ENCODE measurements at regions not wholly inside any gene's neighbourhood (a gene's known extent, or its start where the extent isn't known, plus 50 kb on each side); places are given as distances from the start of the nearest gene placed in this dataset.

DNA sequence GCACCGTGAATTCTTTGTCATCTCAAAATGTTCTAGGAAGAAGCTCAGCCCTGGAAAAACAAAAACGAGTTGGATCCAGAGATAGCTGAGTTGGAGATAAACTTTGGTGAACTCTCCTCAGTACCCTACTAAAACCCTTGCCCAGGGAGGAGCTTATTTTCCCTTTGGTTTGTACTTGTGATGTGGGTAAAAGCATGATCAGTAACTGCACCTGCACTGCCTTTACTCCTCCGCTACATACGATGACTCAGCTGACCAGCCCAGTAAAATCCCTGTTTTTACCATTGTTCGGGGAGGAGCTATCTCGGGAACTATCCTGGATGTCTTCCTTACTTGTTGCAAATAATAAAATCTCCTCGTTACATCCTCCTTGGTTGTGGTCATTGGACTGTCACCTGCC, 359.3 kb downstream of the SH2D4B start:
- 78 to 86% methylated on average over 7 of the region's 7 CpGs for WGBS, 2 donors
- no peaks in the 10 kb centered on the region for H3K36me3 ChIP-seq
- H3K4me1 ChIP-seq, result no peaks in the 10 kb centered on the region
- no peaks in the 10 kb centered on the region for H3K27me3 ChIP-seq
- H3K27ac ChIP-seq, result no peak overlapping the region
- TF ChIP-seq EP300 (IDR thresholded peaks at IDR 0.05) (no peak), POLR2A (IDR thresholded peaks at IDR 0.05) (no peak)
- TF ChIP-seq, protein P1, sequence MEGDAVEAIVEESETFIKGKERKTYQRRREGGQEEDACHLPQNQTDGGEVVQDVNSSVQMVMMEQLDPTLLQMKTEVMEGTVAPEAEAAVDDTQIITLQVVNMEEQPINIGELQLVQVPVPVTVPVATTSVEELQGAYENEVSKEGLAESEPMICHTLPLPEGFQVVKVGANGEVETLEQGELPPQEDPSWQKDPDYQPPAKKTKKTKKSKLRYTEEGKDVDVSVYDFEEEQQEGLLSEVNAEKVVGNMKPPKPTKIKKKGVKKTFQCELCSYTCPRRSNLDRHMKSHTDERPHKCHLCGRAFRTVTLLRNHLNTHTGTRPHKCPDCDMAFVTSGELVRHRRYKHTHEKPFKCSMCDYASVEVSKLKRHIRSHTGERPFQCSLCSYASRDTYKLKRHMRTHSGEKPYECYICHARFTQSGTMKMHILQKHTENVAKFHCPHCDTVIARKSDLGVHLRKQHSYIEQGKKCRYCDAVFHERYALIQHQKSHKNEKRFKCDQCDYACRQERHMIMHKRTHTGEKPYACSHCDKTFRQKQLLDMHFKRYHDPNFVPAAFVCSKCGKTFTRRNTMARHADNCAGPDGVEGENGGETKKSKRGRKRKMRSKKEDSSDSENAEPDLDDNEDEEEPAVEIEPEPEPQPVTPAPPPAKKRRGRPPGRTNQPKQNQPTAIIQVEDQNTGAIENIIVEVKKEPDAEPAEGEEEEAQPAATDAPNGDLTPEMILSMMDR (IDR thresholded peaks at IDR 0.05), result no peak
- DNase-seq (ENCODE audit: low spot score in 2 of 2), result no peak
- H3K4me3 ChIP-seq, result no peak overlapping the region
- no peaks in the 10 kb centered on the region for H3K9me3 ChIP-seq

DNA sequence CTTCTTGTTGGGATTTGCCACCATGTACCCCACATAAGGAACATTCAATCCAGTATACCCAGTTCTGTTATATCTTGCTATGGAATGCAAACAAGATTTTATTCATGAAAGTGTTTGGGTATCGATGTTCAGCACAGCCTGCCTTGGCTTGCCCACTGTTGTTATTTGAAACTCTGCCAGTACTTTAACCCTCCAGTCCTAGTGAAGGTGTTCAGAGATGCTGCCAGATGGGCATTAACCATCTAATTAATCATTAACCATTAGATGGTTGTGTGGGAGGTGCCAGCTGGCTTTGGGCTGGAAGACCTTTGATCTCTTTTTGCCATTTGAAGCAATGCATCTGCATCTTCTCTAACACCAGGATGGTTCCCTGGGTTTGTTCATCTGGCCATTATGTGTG, 363.0 kb downstream of the SH2D4B start:
- WGBS, 2 donors, result 85 to 94% methylated on average over 1 of the region's 1 CpG
- Histone ChIP-seq H3K27me3 (no peaks in the 10 kb centered on the region), H3K4me1 (no peaks in the 10 kb centered on the region), H3K4me3 (no peak overlapping the region), H3K9me3 (no peaks in the 10 kb centered on the region), H3K36me3 (no peaks in the 10 kb centered on the region), H3K27ac (no peak overlapping the region)
- TF ChIP-seq EP300 (IDR thresholded peaks at IDR 0.05) (no peak), POLR2A (IDR thresholded peaks at IDR 0.05) (no peak)
- TF ChIP-seq, protein P1 (IDR thresholded peaks at IDR 0.05), result no peak
- DNase-seq (ENCODE audit: low spot score in 2 of 2), result no peak

DNA sequence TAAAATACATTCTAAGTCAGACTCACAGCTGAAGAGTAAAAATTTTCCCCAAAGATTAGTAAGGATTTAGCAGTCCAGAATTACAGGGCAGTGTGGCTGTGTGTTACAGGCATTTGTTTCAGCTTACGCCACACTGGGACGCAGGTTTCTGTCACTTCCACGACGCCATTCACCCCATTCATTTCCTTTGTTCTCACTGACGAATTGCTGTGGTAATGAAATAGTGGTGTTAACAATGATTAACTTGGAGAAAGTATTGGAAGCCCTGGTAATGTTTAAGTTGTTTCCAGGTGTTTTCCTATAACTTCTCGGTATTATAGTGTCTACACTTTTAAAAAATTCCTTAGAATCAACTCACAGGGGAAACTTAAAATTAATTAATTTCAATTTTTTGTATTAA, 370.9 kb downstream of the SH2D4B start:
- Histone ChIP-seq H3K4me3 (no peak overlapping the region), H3K9me3 (no peaks in the 10 kb centered on the region), H3K36me3 (no peaks in the 10 kb centered on the region), H3K27me3 (no peaks in the 10 kb centered on the region), H3K27ac (no peak overlapping the region), H3K4me1 (no peaks in the 10 kb centered on the region)
- TF ChIP-seq EP300 (IDR thresholded peaks at IDR 0.05), result no peak
- TF ChIP-seq, protein P1 (IDR thresholded peaks at IDR 0.05), result no peak
- TF ChIP-seq POLR2A (IDR thresholded peaks at IDR 0.05), result no peak
- 21 to 32% methylated on average over 6 of the region's 6 CpGs for WGBS, 2 donors
- no peak for DNase-seq (ENCODE audit: low spot score in 2 of 2)

DNA sequence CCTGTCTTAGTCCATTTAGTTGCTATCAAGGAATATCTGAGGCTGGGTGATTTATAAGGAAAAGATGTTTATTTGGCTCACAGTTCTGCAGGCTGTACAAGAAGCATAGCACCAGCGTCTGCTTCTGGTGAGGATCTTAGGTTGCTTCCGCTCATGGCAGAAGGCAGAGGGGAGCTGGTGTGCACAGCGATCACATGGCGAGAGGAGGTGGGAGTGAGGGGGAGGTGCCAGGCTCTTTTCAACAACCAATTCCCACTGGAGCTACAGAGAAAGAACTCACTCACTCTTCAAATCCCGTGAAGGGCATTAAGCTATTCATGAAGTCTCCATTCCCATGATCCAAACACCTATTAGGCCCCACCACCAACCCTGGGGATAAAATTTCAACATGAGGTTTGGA, 371.6 kb downstream of the SH2D4B start:
- Histone ChIP-seq H3K36me3 (no peaks in the 10 kb centered on the region), H3K27me3 (no peaks in the 10 kb centered on the region), H3K27ac (no peak overlapping the region), H3K4me3 (no peak overlapping the region), H3K9me3 (no peaks in the 10 kb centered on the region), H3K4me1 (no peaks in the 10 kb centered on the region)
- no peak for DNase-seq (ENCODE audit: low spot score in 2 of 2)
- WGBS, 2 donors, result 41 to 48% methylated on average over 5 of the region's 5 CpGs
- TF ChIP-seq, protein P1 (IDR thresholded peaks at IDR 0.05), result no peak
- no peak for TF ChIP-seq POLR2A (IDR thresholded peaks at IDR 0.05)

DNA sequence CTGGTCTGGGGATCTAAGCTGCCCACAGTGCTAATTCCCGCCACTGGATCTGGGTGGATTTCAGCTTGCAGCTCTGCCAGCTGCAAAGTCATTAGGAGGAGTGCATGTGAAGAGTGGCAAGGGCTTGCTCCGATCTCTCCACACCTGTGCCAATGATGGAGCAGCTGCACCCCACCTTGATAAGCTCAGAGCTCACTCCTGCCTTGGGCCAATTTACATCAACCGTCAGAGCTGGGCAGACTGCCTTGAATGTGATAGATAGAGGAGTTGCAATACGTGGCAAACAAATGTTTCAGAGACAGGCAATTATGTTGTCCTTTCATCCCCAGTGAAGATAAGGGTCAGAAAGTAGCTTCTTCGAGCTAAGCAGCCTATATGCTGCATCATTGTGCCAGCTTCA, 379.9 kb downstream of the SH2D4B start:
- H3K9me3 ChIP-seq, result no peaks in the 10 kb centered on the region
- H3K27ac ChIP-seq, result no peak overlapping the region
- H3K27me3 ChIP-seq, result no peaks in the 10 kb centered on the region
- H3K4me1 ChIP-seq, result no peaks in the 10 kb centered on the region
- no peak for DNase-seq (ENCODE audit: low spot score in 2 of 2)
- no peaks in the 10 kb centered on the region for H3K36me3 ChIP-seq
- TF ChIP-seq EP300 (IDR thresholded peaks at IDR 0.05) (no peak), POLR2A (IDR thresholded peaks at IDR 0.05) (no peak)
- TF ChIP-seq, protein P1 (IDR thresholded peaks at IDR 0.05), result no peak
- 61 to 69% methylated on average over 5 of the region's 5 CpGs for WGBS, 2 donors
- H3K4me3 ChIP-seq, result no peak overlapping the region

All from tibial nerve (tissue), 4 donors.